ENCODE measurements at regions not wholly inside any gene's neighbourhood (a gene's known extent, or its start where the extent isn't known, plus 50 kb on each side); places are given as distances from the start of the nearest gene placed in this dataset.

GRCh38 chr11:103811870-103812455 is 224.5 kb upstream of the DDI1 start:
- no peaks in the 10 kb centered on the region for H3K9me3 ChIP-seq (ENCODE audit: control insufficient read depth in 4 of 4, low read length in 3 of 4)
- no peak for DNase-seq (ENCODE audit: low spot score)
- TF ChIP-seq REST (IDR thresholded peaks at IDR 0.05), result no peak
- TF ChIP-seq NR2F2 (IDR thresholded peaks at IDR 0.05), result no peak
- no peak for TF ChIP-seq ATF3 (IDR thresholded peaks at IDR 0.05)
- TF ChIP-seq YY1 (IDR thresholded peaks at IDR 0.05), result no peak
- TF ChIP-seq JUND (IDR thresholded peaks at IDR 0.05), result no peak
- no peak for TF ChIP-seq TAF1 (conservative IDR thresholded peaks at IDR 0.05)
- no peak for TF ChIP-seq FOXA1 (IDR thresholded peaks at IDR 0.05)
- TF ChIP-seq HNF4G (IDR thresholded peaks at IDR 0.05), result no peak
- TF ChIP-seq SP1 (IDR thresholded peaks at IDR 0.05), result no peak
- TF ChIP-seq GABPA (IDR thresholded peaks at IDR 0.05 in 1 of 2, conservative IDR thresholded peaks at IDR 0.05 in 1 of 2), result no peak
- TF ChIP-seq RAD21 (IDR thresholded peaks at IDR 0.05), result no peak
- TF ChIP-seq MAX (IDR thresholded peaks at IDR 0.05), result no peak
- no peak for TF ChIP-seq RXRA (IDR thresholded peaks at IDR 0.05)
- TF ChIP-seq EGR1 (IDR thresholded peaks at IDR 0.05; ENCODE audit: low read depth in 2 of 2), result no peak
- TF ChIP-seq ZBTB33 (IDR thresholded peaks at IDR 0.05), result no peak
- no peak for TF ChIP-seq FOXA2 (IDR thresholded peaks at IDR 0.05)
- no peak for TF ChIP-seq CTCF (IDR thresholded peaks at IDR 0.05; ENCODE audit: low read depth, low read length, missing input control)
- no peaks in the 10 kb centered on the region for H3K4me1 ChIP-seq (ENCODE audit: control insufficient read depth in 4 of 4, insufficient read depth in 4 of 4, low read length in 3 of 4)
- no peaks in the 10 kb centered on the region for H3K36me3 ChIP-seq (ENCODE audit: control insufficient read depth in 4 of 4, insufficient read depth in 3 of 4, low read depth in 1 of 4, low read length in 3 of 4)
- H3K4me3 ChIP-seq (ENCODE audit: low read depth in 1 of 3, low read length in 3 of 3), result no peak overlapping the region
- no peak overlapping the region for H3K27ac ChIP-seq (ENCODE audit: low read depth in 1 of 2, low read length in 2 of 2)
- WGBS, result 69% methylated on average over 3 of the region's 3 CpGs
- H3K27me3 ChIP-seq (ENCODE audit: control insufficient read depth in 4 of 4, insufficient read depth in 4 of 4, low read length in 3 of 4), result no peaks in the 10 kb centered on the region
- no peak overlapping the region for H3K9ac ChIP-seq (ENCODE audit: low read depth in 1 of 2, low read length in 2 of 2)

Data from liver (tissue), 8 donors.